Testis (tissue), 2 donors: ENCODE measurements at regions not wholly inside any gene's neighbourhood (a gene's known extent, or its start where the extent isn't known, plus 50 kb on each side); places are given as distances from the start of the nearest gene placed in this dataset.

ENCODE experiments used
- DNase-seq: peaks from one replicate; pipeline ENCODE4 v3.0.0-alpha.2; 2019
- H3K27ac ChIP-seq, 2 donors: fragments of 200-600 bp; sonication (generic); one replicate each; pipeline ENCODE4 v1.5.1; 2019
- H3K27me3 ChIP-seq: fragments of 200-600 bp; sonication (generic); one replicate; pipeline ENCODE4 v1.5.1; 2019
- H3K36me3 ChIP-seq: fragments of 200-600 bp; sonication (generic); one replicate; pipeline ENCODE4 v1.5.1; 2017; ENCODE audit warnings: low read depth; ENCODE audit errors: missing control alignments
- H3K4me1 ChIP-seq: fragments of 200-600 bp; sonication (generic); one replicate; pipeline ENCODE4 v1.5.1; 2019
- H3K4me3 ChIP-seq, 2 donors: fragments of 200-600 bp; sonication (generic); one replicate each; pipeline ENCODE4 v1.5.1; 2017 to 2019
- H3K9me3 ChIP-seq: fragments of 200-600 bp; sonication (generic); one replicate; pipeline ENCODE4 v1.5.1; 2017
- CTCF ChIP-seq, 3 experiments: fragments of 450-650 bp in 2 of 3; fragments of 200-600 bp in 1 of 3; sonication (generic) in 1 of 3; IDR thresholded peaks; one replicate each; pipeline ENCODE4 v1.5.1; 2016 to 2019; ENCODE audit warnings: antibody characterized with exemption in 3 of 3, mild to moderate bottlenecking in 2 of 3, moderate library complexity in 1 of 3
- POLR2A ChIP-seq: fragments of 450-650 bp; IDR thresholded peaks from one replicate; pipeline ENCODE4 v1.6.1; 2017; ENCODE audit warnings: antibody characterized with exemption, mild to moderate bottlenecking, moderate library complexity
- WGBS, 2 donors: methylation state at CpG; one replicate each; pipeline ENCODE4 v1.1.5; 2018; 5-methylcytosine and 5-hydroxymethylcytosine counted together
- intact Hi-C: fragments of 100-400 bp; cut with DNase I; formaldehyde crosslinking; loops from one replicate; pipeline ENCODE4 v1.15.1; 2023; ENCODE audit warnings: low total_unique reads

GRCh38 chrY:12244146-12244545, 456.9 kb upstream of the USP9Y start:
- no peaks in the 10 kb centered on the region for H3K36me3 ChIP-seq

DNA sequence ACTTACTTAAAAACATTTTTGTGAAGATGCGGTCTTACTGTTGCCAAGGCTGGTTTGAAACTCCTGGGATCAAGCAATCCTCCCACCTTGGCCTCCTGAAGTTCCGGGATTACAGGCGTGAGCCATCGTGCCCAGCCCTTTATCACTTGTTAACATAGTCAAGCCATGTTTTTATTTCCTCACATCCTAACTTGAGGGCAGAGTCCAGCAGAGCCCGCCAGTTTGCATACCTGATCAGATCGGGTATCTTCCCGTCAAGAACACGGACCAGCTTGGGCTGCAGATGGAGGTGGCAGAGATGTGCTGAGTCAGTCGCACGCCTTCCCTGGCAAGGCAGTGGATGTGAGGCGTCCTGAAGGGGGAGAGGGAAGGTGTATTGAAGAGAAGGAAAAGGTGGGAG, 447.3 kb upstream of the USP9Y start:
- 78 to 85% methylated on average over 6 to 11 of the region's 11 CpGs for WGBS, 2 donors
- no peaks in the 10 kb centered on the region for H3K36me3 ChIP-seq
- no peak overlapping the region for H3K4me3 ChIP-seq
- no peak for DNase-seq
- no peak for TF ChIP-seq POLR2A
- no peak for TF ChIP-seq CTCF (IDR thresholded peaks at IDR 0.05)
- H3K4me1 ChIP-seq: no peaks in the 10 kb centered on the region
- H3K27ac ChIP-seq: no peak overlapping the region
- intact Hi-C loops: no loop called here
- no peaks in the 10 kb centered on the region for H3K9me3 ChIP-seq
- H3K27me3 ChIP-seq: no peaks in the 10 kb centered on the region

More at GRCh38 chrY:12244146-12244545, 456.9 kb upstream of the USP9Y start:
- H3K4me3 ChIP-seq: no peak overlapping the region
- intact Hi-C loops: no loop called here
- DNase-seq: no peak
- no peak overlapping the region for H3K27ac ChIP-seq
- H3K27me3 ChIP-seq: no peaks in the 10 kb centered on the region
- TF ChIP-seq CTCF (IDR thresholded peaks at IDR 0.05): no peak
- no peak for TF ChIP-seq POLR2A
- WGBS, 2 donors: 71 to 75% methylated on average over 1 of the region's 1 CpG
- no peaks in the 10 kb centered on the region for H3K4me1 ChIP-seq
- no peaks in the 10 kb centered on the region for H3K9me3 ChIP-seq

DNA sequence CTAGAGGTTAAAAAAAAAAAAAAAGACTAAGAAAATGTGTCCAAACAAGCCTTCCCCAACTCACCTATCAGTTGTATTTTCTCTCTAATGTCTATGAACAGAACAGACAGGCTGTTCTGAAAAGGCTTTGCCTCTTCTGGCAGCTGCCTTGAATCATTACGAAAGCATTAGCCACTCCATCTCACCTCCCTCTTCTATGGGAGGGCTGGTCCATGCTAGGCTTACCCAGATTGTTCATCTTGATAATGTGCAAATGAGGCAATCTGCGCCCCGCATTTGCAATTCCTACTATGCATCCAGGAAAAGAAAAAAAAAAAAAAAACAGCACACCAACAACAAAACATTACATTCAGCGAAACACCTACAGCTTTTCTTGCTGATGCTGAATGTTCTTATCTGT, 429.9 kb upstream of the USP9Y start:
- Histone ChIP-seq H3K4me1 (no peaks in the 10 kb centered on the region), H3K36me3 (no peaks in the 10 kb centered on the region), H3K27ac (no peak overlapping the region), H3K9me3 (no peaks in the 10 kb centered on the region), H3K4me3 (no peak overlapping the region), H3K27me3 (no peaks in the 10 kb centered on the region)
- WGBS, 2 donors: 77 to 94% methylated on average over 4 of the region's 4 CpGs
- intact Hi-C loops: no loop called here
- no peak for TF ChIP-seq CTCF (IDR thresholded peaks at IDR 0.05)
- TF ChIP-seq POLR2A: no peak
- DNase-seq: no peak

DNA sequence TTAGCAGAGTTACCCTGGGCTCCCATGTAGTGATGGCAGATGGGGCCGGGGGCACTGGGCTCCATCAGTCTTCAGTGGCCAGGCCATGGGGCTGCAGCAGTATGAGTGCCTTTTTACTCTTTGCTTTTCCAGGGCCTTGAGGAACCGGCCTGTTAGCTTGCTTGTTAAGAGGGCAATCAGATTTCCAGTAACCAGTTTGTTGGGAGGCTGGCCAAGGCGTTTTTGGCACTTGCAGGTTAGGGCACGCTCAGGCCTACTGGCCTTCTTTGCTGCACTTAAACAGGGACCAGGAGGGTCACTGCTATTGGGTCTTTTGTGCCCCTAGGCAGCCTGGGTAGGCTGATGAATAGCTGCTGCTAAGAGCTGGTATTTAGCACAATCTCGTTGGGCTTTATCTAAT, 415.4 kb upstream of the USP9Y start:
- WGBS, 2 donors: 64 to 79% methylated on average over 5 of the region's 5 CpGs
- H3K4me3 ChIP-seq: no peak overlapping the region
- no peaks in the 10 kb centered on the region for H3K36me3 ChIP-seq
- no peak overlapping the region for H3K27ac ChIP-seq
- H3K9me3 ChIP-seq: no peaks in the 10 kb centered on the region
- no peak for TF ChIP-seq POLR2A
- TF ChIP-seq CTCF (IDR thresholded peaks at IDR 0.05): no peak
- no peak for DNase-seq
- intact Hi-C loops: no loop called here
- no peaks in the 10 kb centered on the region for H3K27me3 ChIP-seq
- H3K4me1 ChIP-seq: no peaks in the 10 kb centered on the region

- TF ChIP-seq CTCF (IDR thresholded peaks at IDR 0.05) (no peak), POLR2A (no peak)
- H3K27me3 ChIP-seq: no peaks in the 10 kb centered on the region
- H3K27ac ChIP-seq: no peak overlapping the region
- DNase-seq: no peak
- no peak overlapping the region for H3K4me3 ChIP-seq
- 50 to 51% methylated on average over 3 of the region's 3 CpGs for WGBS, 2 donors
- no peaks in the 10 kb centered on the region for H3K4me1 ChIP-seq
- H3K36me3 ChIP-seq: no peaks in the 10 kb centered on the region
- intact Hi-C loops: no loop called here
- no peaks in the 10 kb centered on the region for H3K9me3 ChIP-seq
These were observed 412.1 kb upstream of the USP9Y start for GRCh38 chrY:12288919-12289318.
